ENCODE measurements at regions not wholly inside any gene's neighbourhood (a gene's known extent, or its start where the extent isn't known, plus 50 kb on each side); places are given as distances from the start of the nearest gene placed in this dataset.

DNA sequence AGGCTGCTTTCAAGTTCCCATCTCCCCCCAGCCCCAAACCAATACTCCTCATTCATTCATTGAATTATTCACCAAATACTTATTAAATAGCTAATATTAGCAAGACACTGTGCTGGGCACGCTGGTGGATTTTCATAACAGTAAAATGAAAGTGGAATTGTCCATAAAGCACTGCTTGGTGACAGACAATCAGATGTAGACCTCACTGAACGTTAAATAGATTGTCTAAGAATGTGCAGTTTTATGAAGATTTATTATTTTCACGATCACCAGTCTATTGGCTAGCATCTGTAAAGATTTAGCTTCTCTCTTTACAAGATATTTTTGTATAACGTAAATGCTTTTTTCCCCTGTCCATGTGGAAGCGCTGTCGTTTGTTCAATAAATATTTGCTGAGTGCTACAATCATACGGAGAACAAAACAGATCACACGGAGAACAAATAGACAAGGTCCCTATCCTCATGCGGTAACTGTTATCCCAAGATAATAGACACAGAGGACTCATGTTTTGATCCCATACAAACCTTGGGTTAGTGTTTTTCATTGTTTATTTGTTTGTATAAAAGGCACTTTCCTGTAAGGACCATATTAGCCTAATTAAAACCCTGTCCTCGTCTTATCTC is 397.6 kb downstream of the BCAT1 start:
- TF ChIP-seq, protein P1, sequence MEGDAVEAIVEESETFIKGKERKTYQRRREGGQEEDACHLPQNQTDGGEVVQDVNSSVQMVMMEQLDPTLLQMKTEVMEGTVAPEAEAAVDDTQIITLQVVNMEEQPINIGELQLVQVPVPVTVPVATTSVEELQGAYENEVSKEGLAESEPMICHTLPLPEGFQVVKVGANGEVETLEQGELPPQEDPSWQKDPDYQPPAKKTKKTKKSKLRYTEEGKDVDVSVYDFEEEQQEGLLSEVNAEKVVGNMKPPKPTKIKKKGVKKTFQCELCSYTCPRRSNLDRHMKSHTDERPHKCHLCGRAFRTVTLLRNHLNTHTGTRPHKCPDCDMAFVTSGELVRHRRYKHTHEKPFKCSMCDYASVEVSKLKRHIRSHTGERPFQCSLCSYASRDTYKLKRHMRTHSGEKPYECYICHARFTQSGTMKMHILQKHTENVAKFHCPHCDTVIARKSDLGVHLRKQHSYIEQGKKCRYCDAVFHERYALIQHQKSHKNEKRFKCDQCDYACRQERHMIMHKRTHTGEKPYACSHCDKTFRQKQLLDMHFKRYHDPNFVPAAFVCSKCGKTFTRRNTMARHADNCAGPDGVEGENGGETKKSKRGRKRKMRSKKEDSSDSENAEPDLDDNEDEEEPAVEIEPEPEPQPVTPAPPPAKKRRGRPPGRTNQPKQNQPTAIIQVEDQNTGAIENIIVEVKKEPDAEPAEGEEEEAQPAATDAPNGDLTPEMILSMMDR (IDR thresholded peaks at IDR 0.05; ENCODE audit: insufficient read depth, low read length) = no peak
- TF ChIP-seq, protein P2, sequence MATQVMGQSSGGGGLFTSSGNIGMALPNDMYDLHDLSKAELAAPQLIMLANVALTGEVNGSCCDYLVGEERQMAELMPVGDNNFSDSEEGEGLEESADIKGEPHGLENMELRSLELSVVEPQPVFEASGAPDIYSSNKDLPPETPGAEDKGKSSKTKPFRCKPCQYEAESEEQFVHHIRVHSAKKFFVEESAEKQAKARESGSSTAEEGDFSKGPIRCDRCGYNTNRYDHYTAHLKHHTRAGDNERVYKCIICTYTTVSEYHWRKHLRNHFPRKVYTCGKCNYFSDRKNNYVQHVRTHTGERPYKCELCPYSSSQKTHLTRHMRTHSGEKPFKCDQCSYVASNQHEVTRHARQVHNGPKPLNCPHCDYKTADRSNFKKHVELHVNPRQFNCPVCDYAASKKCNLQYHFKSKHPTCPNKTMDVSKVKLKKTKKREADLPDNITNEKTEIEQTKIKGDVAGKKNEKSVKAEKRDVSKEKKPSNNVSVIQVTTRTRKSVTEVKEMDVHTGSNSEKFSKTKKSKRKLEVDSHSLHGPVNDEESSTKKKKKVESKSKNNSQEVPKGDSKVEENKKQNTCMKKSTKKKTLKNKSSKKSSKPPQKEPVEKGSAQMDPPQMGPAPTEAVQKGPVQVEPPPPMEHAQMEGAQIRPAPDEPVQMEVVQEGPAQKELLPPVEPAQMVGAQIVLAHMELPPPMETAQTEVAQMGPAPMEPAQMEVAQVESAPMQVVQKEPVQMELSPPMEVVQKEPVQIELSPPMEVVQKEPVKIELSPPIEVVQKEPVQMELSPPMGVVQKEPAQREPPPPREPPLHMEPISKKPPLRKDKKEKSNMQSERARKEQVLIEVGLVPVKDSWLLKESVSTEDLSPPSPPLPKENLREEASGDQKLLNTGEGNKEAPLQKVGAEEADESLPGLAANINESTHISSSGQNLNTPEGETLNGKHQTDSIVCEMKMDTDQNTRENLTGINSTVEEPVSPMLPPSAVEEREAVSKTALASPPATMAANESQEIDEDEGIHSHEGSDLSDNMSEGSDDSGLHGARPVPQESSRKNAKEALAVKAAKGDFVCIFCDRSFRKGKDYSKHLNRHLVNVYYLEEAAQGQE (IDR thresholded peaks at IDR 0.05; ENCODE audit: insufficient replicate concordance, low read depth) = no peak
- TF ChIP-seq SPI1 (IDR thresholded peaks at IDR 0.05; ENCODE audit: borderline replicate concordance, low read depth) = no peak
